ENCODE measurements at regions not wholly inside any gene's neighbourhood (a gene's known extent, or its start where the extent isn't known, plus 50 kb on each side); places are given as distances from the start of the nearest gene placed in this dataset.

- Mint-ChIP-seq H3K36me3 (no peaks in the 10 kb centered on the region), H3K27ac (no peak overlapping the region), H3K4me1 (no peaks in the 10 kb centered on the region), H3K4me3 (no peak overlapping the region), H3K27me3 (no peaks in the 10 kb centered on the region), H3K9me3 (peaks cover 0 to 2% of the 10 kb centered on the region in 2 donors)
- no peak for DNase-seq
- ATAC-seq (replicated peaks), result peak; percentile 60 to 61
Measured at GRCh38 chr3:35335703-35336102, 303.6 kb upstream of the ARPP21 start.

DNA sequence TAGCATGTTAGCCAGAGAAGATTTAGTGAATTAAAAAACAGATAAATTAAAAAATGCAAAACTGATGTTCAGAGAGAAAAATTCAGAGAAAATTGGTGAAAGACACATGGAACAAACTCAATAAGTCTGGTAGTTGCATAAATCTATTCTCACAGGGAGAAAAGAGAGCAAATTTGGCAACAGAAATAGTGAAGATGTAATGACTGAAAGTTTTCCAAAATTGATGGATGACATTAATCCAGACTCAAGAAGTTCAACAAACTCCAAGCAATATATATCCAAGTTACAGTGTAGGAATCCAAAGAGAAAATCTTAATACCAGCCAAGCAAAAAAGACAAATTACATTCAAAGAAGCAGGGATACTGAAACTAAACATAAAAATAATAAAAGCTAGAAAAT, 302.7 kb upstream of the ARPP21 start:
- no peak for ATAC-seq (replicated peaks)
- Mint-ChIP-seq H3K36me3 (no peaks in the 10 kb centered on the region), H3K4me1 (no peaks in the 10 kb centered on the region), H3K4me3 (no peak overlapping the region), H3K27ac (no peak overlapping the region), H3K9me3 (peaks cover 0 to 2% of the 10 kb centered on the region in 2 donors), H3K27me3 (no peaks in the 10 kb centered on the region)
- no peak for DNase-seq

DNA sequence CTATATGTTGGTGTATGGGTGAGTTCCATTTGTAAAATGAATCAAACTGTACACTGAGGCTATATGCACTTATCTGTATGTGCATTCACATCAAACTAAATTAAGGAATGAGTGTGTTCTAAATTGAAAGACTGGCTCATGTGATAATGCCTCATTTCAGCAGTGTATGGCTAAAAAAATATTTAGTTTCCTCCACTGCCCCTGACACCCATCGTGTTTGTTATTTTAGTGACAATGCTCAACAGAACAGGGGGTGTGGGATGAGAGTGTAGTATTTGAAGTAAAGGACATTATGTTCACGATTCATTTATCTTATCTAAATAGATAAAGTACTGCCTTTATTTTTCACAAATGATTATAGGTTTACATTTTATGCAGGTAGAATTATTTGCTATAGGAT, 301.1 kb upstream of the ARPP21 start:
- Mint-ChIP-seq H3K27ac (no peak overlapping the region), H3K4me3 (no peak overlapping the region), H3K36me3 (no peaks in the 10 kb centered on the region), H3K27me3 (no peaks in the 10 kb centered on the region), H3K4me1 (no peaks in the 10 kb centered on the region), H3K9me3 (no peaks in the 10 kb centered on the region)
- ATAC-seq (replicated peaks) (no peak), DNase-seq (no peak)

DNA sequence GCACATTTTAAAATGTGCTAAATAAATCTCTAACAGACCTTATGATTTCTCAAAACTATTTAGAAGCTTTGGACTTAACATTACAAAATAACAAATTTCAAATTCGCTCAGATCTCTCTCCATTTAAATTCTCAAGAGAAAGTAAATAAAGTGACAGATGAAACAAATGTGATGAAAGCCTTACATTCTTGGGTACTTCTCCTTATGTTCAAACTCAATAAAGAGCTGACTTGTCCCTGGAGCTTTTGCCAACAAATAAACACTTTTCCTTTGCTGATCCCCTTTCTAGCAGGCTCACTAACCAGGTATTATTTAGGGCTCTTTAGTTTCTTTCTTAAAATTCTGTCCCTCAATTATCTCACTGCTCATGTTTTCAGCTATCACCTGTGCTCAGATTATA, 259.1 kb upstream of the ARPP21 start:
- Mint-ChIP-seq H3K27ac (no peak overlapping the region), H3K36me3 (no peaks in the 10 kb centered on the region), H3K9me3 (no peaks in the 10 kb centered on the region), H3K27me3 (no peaks in the 10 kb centered on the region), H3K4me3 (no peak overlapping the region), H3K4me1 (no peaks in the 10 kb centered on the region)
- ATAC-seq (replicated peaks), result no peak
- no peak for DNase-seq

GRCh38 chr3:35383216-35383615, 256.1 kb upstream of the ARPP21 start:
- Mint-ChIP-seq H3K27ac (no peak overlapping the region), H3K4me1 (no peaks in the 10 kb centered on the region), H3K4me3 (no peak overlapping the region), H3K36me3 (no peaks in the 10 kb centered on the region), H3K27me3 (no peaks in the 10 kb centered on the region), H3K9me3 (no peaks in the 10 kb centered on the region)
- DNase-seq (no peak), ATAC-seq (replicated peaks) (no peak)

DNA sequence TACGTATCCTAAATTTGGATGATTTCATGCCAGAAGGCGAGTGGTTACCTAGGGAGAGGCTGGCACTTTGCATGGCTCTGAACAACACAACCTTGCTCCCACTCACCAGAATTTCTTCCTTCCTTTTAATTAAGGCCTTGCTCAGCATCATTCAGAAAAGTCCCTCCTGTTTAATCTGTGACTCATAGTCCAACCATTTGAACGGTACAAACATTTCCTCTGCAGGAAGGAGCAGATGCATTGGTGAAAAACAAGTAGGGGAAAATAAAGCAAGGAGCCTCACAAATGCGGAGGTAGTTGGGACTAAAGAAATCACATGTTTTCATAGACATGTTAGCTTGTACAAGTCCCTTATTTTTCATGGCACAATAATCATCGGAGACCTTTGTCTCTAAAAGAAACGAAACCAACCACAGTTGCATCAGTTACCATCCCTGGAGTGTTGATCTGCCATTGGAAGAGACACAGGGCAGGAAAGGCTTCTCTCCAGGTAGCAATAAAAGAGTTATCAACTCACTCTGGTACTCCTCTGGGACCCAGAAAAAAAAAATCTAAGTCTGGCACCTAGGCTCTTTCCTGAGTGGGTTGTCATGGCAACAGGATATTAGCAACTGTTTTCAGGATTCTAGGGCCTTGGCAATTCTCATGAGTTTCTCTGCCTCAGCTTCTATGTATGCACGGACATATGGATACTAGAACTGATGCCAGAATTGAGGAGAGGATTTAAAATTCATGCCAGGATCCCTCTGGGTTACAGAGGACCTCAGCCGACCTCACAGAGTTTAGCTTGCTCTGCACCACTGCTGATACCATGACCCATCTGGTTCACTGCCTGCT, 255.4 kb upstream of the ARPP21 start:
- H3K36me3 Mint-ChIP-seq, result no peaks in the 10 kb centered on the region
- DNase-seq, result no peak

DNA sequence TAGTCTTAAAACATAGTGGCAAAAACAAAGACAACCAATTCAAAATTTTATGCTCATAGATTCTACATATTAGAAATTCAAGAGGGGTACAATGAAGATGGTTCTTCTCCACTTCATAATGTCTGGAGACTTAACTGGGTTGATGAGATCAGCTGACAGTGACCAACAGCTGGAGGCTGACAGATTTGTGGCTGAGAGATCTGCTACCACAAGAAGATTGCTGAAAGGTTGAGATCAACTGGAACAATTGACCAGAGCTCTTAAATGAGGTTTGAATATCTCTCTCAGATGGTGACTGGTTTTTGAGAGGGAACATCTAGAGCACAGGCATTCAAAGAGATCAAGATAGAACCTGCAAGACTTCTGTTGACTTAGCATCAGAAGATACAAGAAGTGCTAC, 254.1 kb upstream of the ARPP21 start:
- DNase-seq (no peak), ATAC-seq (replicated peaks) (no peak)
- no peaks in the 10 kb centered on the region for H3K9me3 Mint-ChIP-seq
- H3K4me3 Mint-ChIP-seq, result no peak overlapping the region
- no peak overlapping the region for H3K27ac Mint-ChIP-seq
- no peaks in the 10 kb centered on the region for H3K36me3 Mint-ChIP-seq
- H3K4me1 Mint-ChIP-seq, result no peaks in the 10 kb centered on the region
- no peaks in the 10 kb centered on the region for H3K27me3 Mint-ChIP-seq

More for the DNA sequence above, 255.4 kb upstream of the ARPP21 start:
- H3K4me1 Mint-ChIP-seq, result no peaks in the 10 kb centered on the region
- H3K27ac Mint-ChIP-seq, result no peak overlapping the region
- H3K9me3 Mint-ChIP-seq, result no peaks in the 10 kb centered on the region
- no peak for ATAC-seq (replicated peaks)
- no peaks in the 10 kb centered on the region for H3K27me3 Mint-ChIP-seq
- H3K4me3 Mint-ChIP-seq, result no peak overlapping the region

- no peak overlapping the region for H3K27ac Mint-ChIP-seq
- no peaks in the 10 kb centered on the region for H3K4me1 Mint-ChIP-seq
- H3K4me3 Mint-ChIP-seq, result no peak overlapping the region
- no peak for ATAC-seq (replicated peaks)
- peaks cover 0 to 3% of the 10 kb centered on the region in 2 donors for H3K36me3 Mint-ChIP-seq
- peaks cover 4 to 15% of the 10 kb centered on the region in 2 donors for H3K9me3 Mint-ChIP-seq
- no peaks in the 10 kb centered on the region for H3K27me3 Mint-ChIP-seq
- DNase-seq, result no peak
Measured at GRCh38 chr3:35389907-35390306, 249.4 kb upstream of the ARPP21 start.

GRCh38 chr3:35392187-35392586, 247.1 kb upstream of the ARPP21 start:
- ATAC-seq (replicated peaks), result no peak

GRCh38 chr3:35393901-35394799, 245.2 kb upstream of the ARPP21 start:
- DNase-seq (no peak), ATAC-seq (replicated peaks) (no peak)
- Mint-ChIP-seq H3K36me3 (peaks cover 0 to 3% of the 10 kb centered on the region in 2 donors), H3K27me3 (no peaks in the 10 kb centered on the region), H3K9me3 (peaks cover 4 to 16% of the 10 kb centered on the region in 2 donors), H3K4me1 (no peaks in the 10 kb centered on the region), H3K27ac (no peak overlapping the region), H3K4me3 (no peak overlapping the region)

More at GRCh38 chr3:35392187-35392586, 247.1 kb upstream of the ARPP21 start:
- Mint-ChIP-seq H3K27me3 (no peaks in the 10 kb centered on the region), H3K4me3 (no peak overlapping the region), H3K4me1 (no peaks in the 10 kb centered on the region), H3K36me3 (peaks cover 0 to 3% of the 10 kb centered on the region in 2 donors), H3K27ac (no peak overlapping the region), H3K9me3 (peaks cover 4 to 16% of the 10 kb centered on the region in 2 donors)
- no peak for DNase-seq

GRCh38 chr3:35394905-35395304, 244.4 kb upstream of the ARPP21 start:
- DNase-seq, result no peak
- Mint-ChIP-seq H3K27ac (no peak overlapping the region), H3K36me3 (peaks cover 0 to 3% of the 10 kb centered on the region in 2 donors), H3K27me3 (no peaks in the 10 kb centered on the region), H3K4me1 (no peaks in the 10 kb centered on the region), H3K4me3 (no peak overlapping the region), H3K9me3 (peaks cover 4 to 16% of the 10 kb centered on the region in 2 donors)
- ATAC-seq (replicated peaks), result no peak

DNA sequence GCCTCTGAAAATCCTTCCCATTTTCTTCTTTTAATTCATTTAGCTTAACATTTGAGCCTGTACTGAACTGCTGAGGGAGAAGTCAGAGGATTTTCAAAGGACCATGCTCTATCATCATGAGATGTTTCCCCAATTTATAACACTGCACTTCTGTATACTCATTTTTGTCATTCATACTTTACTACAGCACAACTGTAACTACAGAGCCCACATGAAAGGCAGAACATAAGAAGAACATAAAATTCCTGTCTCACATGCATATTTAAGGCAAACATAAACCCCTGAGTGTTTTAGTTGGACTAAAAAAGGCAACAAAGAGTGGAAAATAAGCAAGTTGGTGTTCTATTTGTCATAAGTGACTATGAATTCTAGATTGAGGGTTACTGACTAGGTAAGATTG, 237.7 kb upstream of the ARPP21 start:
- Mint-ChIP-seq H3K27me3 (no peaks in the 10 kb centered on the region), H3K36me3 (no peaks in the 10 kb centered on the region), H3K27ac (no peak overlapping the region), H3K4me3 (no peak overlapping the region), H3K4me1 (no peaks in the 10 kb centered on the region), H3K9me3 (no peaks in the 10 kb centered on the region)
- DNase-seq, result no peak
- no peak for ATAC-seq (replicated peaks)

DNA sequence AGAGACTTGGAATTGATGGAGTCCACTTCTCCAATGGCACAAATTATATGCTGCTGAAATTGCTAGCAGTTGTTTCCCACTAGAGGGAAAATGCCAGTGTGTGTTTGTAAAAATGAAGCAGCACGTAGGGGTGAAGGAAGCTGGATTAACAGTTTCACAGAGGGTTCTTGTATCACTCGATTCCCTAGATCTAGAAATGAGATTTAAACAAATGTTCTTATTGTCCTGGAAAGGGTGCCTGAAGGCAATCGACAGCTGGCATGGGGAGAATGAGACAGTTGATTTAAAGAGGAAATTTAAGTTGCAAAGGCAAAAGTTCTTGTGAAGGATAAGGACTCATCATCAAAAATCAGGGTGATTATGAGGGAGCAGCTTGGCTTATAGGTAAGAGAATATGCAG, 234.8 kb upstream of the ARPP21 start:
- no peaks in the 10 kb centered on the region for H3K4me1 Mint-ChIP-seq
- H3K9me3 Mint-ChIP-seq, result no peaks in the 10 kb centered on the region
- H3K27ac Mint-ChIP-seq, result no peak overlapping the region
- ATAC-seq (replicated peaks) (no peak), DNase-seq (no peak)
- H3K4me3 Mint-ChIP-seq, result no peak overlapping the region
- no peaks in the 10 kb centered on the region for H3K36me3 Mint-ChIP-seq
- H3K27me3 Mint-ChIP-seq, result peaks cover 9 to 13% of the 10 kb centered on the region in 2 donors

DNA sequence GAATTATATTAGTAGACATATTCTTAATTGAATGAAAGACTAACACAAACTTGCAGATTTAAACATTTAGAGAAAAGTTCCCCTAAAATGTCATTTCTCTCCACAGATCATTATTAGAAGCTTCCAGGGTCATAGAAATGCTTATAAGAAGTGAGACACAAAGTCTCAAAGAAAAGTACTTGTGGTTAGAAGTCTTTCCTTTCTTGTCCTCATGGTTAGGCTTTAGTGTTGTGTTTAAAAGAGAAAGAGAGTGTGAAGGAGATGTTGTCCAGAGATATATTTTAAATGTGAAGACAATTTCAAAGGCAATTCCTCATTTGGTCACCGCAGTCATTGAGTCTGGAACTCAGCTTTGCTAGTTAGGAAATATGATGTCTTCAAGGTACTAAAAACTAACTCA, 230.4 kb upstream of the ARPP21 start:
- no peaks in the 10 kb centered on the region for H3K4me1 Mint-ChIP-seq
- no peak overlapping the region for H3K27ac Mint-ChIP-seq
- peaks cover 2 to 3% of the 10 kb centered on the region in 2 donors for H3K9me3 Mint-ChIP-seq
- H3K4me3 Mint-ChIP-seq, result no peak overlapping the region
- DNase-seq (no peak), ATAC-seq (replicated peaks) (no peak)
- no peaks in the 10 kb centered on the region for H3K36me3 Mint-ChIP-seq
- H3K27me3 Mint-ChIP-seq, result peaks cover 9 to 22% of the 10 kb centered on the region in 2 donors

DNA sequence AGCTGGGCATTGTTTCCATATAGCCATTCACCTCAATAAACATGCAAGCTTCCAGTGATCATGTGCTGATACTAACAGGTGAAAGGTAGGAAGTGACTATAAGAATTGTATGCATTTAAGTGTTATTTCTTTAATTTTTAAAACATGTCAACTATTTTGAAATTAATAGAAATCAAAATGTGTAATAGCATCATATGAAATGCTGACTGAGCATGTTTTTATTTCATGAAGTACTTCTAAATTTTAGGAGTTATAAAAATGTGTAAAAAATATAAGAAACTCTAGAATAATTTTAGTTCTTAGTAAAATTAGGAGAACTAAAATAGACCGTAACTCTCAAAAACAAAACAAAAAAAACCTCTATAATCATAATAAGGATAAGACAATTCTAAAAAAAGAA, 229.3 kb upstream of the ARPP21 start:
- Mint-ChIP-seq H3K9me3 (peaks cover 2 to 4% of the 10 kb centered on the region in 2 donors), H3K4me3 (no peak overlapping the region), H3K36me3 (no peaks in the 10 kb centered on the region), H3K27me3 (peaks cover 9 to 24% of the 10 kb centered on the region in 2 donors), H3K4me1 (no peaks in the 10 kb centered on the region), H3K27ac (no peak overlapping the region)
- DNase-seq (no peak), ATAC-seq (replicated peaks) (no peak)

All from stimulated activated naive B cell treated with anti-CD40 and anti-IgM and Interleukin-4, amounts not matched to agents 10 μg/mL and 1 μg/mL and 100 μg/mL, for 72 hours (primary cell).